PC-3 (cell line): ENCODE measurements at regions not wholly inside any gene's neighbourhood (a gene's known extent, or its start where the extent isn't known, plus 50 kb on each side); places are given as distances from the start of the nearest gene placed in this dataset.

Source experiments
- CTCF ChIP-seq: fragments of 300-600 bp; sonication (generic); conservative IDR thresholded peaks from 2 replicates; pipeline ENCODE4 v1.5.1; 2017; ENCODE audit warnings: antibody characterized with exemption, low read depth, mild to moderate bottlenecking, low read length
- EZH2 ChIP-seq: fragments of 300-600 bp; sonication (generic); IDR thresholded peaks from one replicate; pipeline ENCODE4 v1.6.1; 2017; ENCODE audit warnings: antibody characterized with exemption, mild to moderate bottlenecking, low read length; ENCODE audit not compliant: unreplicated experiment
- EZH2phosphoT487 ChIP-seq: fragments of 300-600 bp; sonication (generic); IDR thresholded peaks from 2 replicates; pipeline ENCODE4 v1.6.1; 2018; ENCODE audit warnings: mild to moderate bottlenecking, antibody characterized with exemption, low read length, borderline replicate concordance

- TF ChIP-seq CTCF (no peak), EZH2 (no peak), EZH2phosphoT487 (no peak)
Observed at GRCh38 chr3:181976526-181976925, 264.8 kb downstream of the SOX2 start.
